OCI-LY7 (cell line): ENCODE measurements at regions not wholly inside any gene's neighbourhood (a gene's known extent, or its start where the extent isn't known, plus 50 kb on each side); places are given as distances from the start of the nearest gene placed in this dataset.

Source experiments
- BruUV-seq: library from RNA; stranded (reverse); fragments of 400-500 nt; replicated peaks from 2 replicates; lab custom pipeline; 2021; lab: Mats Ljungman, UMichigan
- CTCF ChIA-PET: fragments of 300-600 bp; sonication (Branson Sonifier 250); formaldehyde crosslinking; loops from one replicate; lab custom pipeline; 2022; ENCODE audit warnings: antibody characterized with exemption; ENCODE audit not compliant: unreplicated experiment; lab: Charles Lee
- POLR2A ChIA-PET: fragments of 300-600 bp; sonication (Branson Sonifier 250); formaldehyde crosslinking; loops from one replicate; lab custom pipeline; 2022; ENCODE audit warnings: antibody characterized with exemption; lab: Charles Lee
- DNase-seq: peaks from one replicate; pipeline ENCODE4 v3.0.0-alpha.2; 2015; ENCODE audit warnings: low spot score
- H2AFZ ChIP-seq: fragments of 200-600 bp; sonication (generic), shearing (Covaris generic); 2 replicates; pipeline ENCODE4 v1.6.1; 2014; ENCODE audit warnings: mild to moderate bottlenecking, antibody characterized with exemption, low read length, moderate library complexity
- H3K27ac ChIP-seq: fragments of 200-600 bp; sonication (generic); 2 replicates; pipeline ENCODE4 v1.5.1; 2014; ENCODE audit warnings: mixed run types, low read depth, mild to moderate bottlenecking, moderate library complexity, low read length, inconsistent platforms; ENCODE audit not compliant: poor library complexity, severe bottlenecking
- H3K36me3 ChIP-seq: fragments of 200-600 bp; sonication (generic); 2 replicates; pipeline ENCODE4 v1.6.1; 2014; ENCODE audit warnings: mild to moderate bottlenecking, antibody characterized with exemption, low read length, moderate library complexity, mixed read lengths; ENCODE audit not compliant: insufficient read depth
- H3K4me1 ChIP-seq: fragments of 200-600 bp; sonication (generic); 2 replicates; pipeline ENCODE4 v1.5.1; 2014; ENCODE audit warnings: mild to moderate bottlenecking, low read length; ENCODE audit not compliant: insufficient read depth, poor library complexity, severe bottlenecking
- H3K4me2 ChIP-seq: fragments of 200-600 bp; sonication (generic); 2 replicates; pipeline ENCODE4 v1.6.1; 2014; ENCODE audit warnings: mild to moderate bottlenecking, low read length
- H3K4me3 ChIP-seq: fragments of 200-600 bp; sonication (generic); 2 replicates; pipeline ENCODE4 v1.5.1; 2014; ENCODE audit warnings: mild to moderate bottlenecking, low read depth, low read length; ENCODE audit not compliant: poor library complexity, severe bottlenecking
- H3K79me2 ChIP-seq: fragments of 200-600 bp; sonication (generic); 2 replicates; pipeline ENCODE4 v1.6.1; 2016; ENCODE audit warnings: low read depth, mild to moderate bottlenecking, low read length, moderate library complexity, mixed read lengths; ENCODE audit not compliant: insufficient read depth
- H3K9me2 ChIP-seq: fragments of 200-600 bp; sonication (generic); 2 replicates; pipeline ENCODE4 v1.6.1; 2016; ENCODE audit warnings: mild to moderate bottlenecking, low read length, mixed read lengths; ENCODE audit not compliant: insufficient read depth
- H3K9me3 ChIP-seq: fragments of 200-600 bp; sonication (generic); 2 replicates; pipeline ENCODE4 v1.6.1; 2014; ENCODE audit warnings: mild to moderate bottlenecking, mixed run types, low read length, mixed read lengths
- H4K20me1 ChIP-seq: fragments of 200-600 bp; sonication (generic); 2 replicates; pipeline ENCODE4 v1.6.1; 2014; ENCODE audit warnings: mild to moderate bottlenecking, antibody characterized with exemption, low read length, moderate library complexity, mixed read lengths; ENCODE audit not compliant: insufficient read depth
- EZH2phosphoT487 ChIP-seq: fragments of 200-600 bp; sonication (generic); IDR thresholded peaks from 2 replicates; pipeline ENCODE4 v1.6.1; 2018; ENCODE audit warnings: low read depth, borderline replicate concordance, mild to moderate bottlenecking, mixed run types, antibody characterized with exemption, low read length, moderate library complexity, mixed read lengths
- intact Hi-C: fragments of 100-400 bp; cut with micrococcal nuclease; formaldehyde crosslinking; loops from one replicate; pipeline ENCODE4 v1.10.0; 2022; ENCODE audit not compliant: unreplicated experiment
- TF ChIP-seq, protein P1 (sequence below): fragments of 200-600 bp; sonication (generic); conservative IDR thresholded peaks from 2 replicates; pipeline ENCODE4 v1.5.1; 2014; ENCODE audit warnings: mild to moderate bottlenecking, antibody characterized with exemption, low read length, moderate library complexity, mixed read lengths

DNA sequence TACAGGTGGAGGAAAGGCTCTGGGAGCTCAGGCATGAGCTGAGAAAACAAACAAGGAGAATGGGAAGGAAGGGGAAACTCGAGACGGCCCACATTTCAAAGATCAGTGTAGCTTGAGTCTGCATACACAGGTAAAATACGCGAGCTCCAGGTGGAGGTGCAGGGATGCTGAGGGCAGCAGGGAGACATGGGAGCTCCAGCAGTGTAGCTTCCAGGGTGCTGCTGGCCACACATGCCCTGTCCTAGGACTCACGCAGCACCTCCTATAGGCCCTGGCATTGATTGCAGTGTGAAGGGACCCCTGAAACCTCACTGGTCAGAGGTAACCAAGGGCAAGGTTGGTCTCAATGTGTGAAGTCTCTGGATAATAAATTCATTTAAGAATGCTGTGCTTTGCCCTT, 362.8 kb upstream of the HS6ST1 start:
- no peaks in the 10 kb centered on the region for H3K9me3 ChIP-seq
- H4K20me1 ChIP-seq: no peaks in the 10 kb centered on the region
- no peak overlapping the region for H3K27ac ChIP-seq
- intact Hi-C loops: no loop called here
- H3K4me3 ChIP-seq: no peak overlapping the region
- POLR2A ChIA-PET: no interaction called here
- TF ChIP-seq, protein P1, sequence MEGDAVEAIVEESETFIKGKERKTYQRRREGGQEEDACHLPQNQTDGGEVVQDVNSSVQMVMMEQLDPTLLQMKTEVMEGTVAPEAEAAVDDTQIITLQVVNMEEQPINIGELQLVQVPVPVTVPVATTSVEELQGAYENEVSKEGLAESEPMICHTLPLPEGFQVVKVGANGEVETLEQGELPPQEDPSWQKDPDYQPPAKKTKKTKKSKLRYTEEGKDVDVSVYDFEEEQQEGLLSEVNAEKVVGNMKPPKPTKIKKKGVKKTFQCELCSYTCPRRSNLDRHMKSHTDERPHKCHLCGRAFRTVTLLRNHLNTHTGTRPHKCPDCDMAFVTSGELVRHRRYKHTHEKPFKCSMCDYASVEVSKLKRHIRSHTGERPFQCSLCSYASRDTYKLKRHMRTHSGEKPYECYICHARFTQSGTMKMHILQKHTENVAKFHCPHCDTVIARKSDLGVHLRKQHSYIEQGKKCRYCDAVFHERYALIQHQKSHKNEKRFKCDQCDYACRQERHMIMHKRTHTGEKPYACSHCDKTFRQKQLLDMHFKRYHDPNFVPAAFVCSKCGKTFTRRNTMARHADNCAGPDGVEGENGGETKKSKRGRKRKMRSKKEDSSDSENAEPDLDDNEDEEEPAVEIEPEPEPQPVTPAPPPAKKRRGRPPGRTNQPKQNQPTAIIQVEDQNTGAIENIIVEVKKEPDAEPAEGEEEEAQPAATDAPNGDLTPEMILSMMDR: 0 out of 2 replicates have a peak, but pooled peaks have one; percentile 28
- no peak for TF ChIP-seq EZH2phosphoT487
- BruUV-seq: no TSS peak
- no peak overlapping the region for H3K4me2 ChIP-seq
- CTCF ChIA-PET: no interaction called here
- DNase-seq: no peak
- H3K9me2 ChIP-seq: no peaks in the 10 kb centered on the region
- no peak overlapping the region for H2AFZ ChIP-seq
- no peaks in the 10 kb centered on the region for H3K79me2 ChIP-seq
- no peaks in the 10 kb centered on the region for H3K4me1 ChIP-seq
- no peaks in the 10 kb centered on the region for H3K36me3 ChIP-seq

DNA sequence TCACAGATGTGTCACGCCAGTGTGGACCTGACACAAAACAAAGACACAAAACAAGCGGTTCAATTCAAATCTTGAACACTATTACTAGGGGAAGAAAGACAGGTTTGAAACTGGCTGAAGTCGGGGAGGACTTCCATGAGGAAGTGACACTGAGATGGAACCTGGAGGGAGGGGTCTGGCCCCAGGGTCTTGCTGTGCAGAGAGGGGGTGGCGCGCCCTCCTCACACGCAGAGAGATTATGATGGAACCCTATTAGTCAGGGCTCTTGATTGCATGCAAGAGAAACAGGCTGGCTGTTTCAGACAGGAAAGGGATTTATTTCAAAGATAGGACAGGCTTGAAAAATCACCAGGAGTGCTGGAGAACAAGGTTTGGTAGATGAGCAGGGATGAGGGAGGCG, 363.6 kb upstream of the HS6ST1 start:
- no peak overlapping the region for H3K4me3 ChIP-seq
- BruUV-seq: no TSS peak
- no peaks in the 10 kb centered on the region for H3K9me3 ChIP-seq
- no peak for DNase-seq
- H2AFZ ChIP-seq: no peak overlapping the region
- no peak overlapping the region for H3K4me2 ChIP-seq
- TF ChIP-seq, protein P1: no peak
- TF ChIP-seq EZH2phosphoT487: no peak
- ChIA-PET POLR2A (no interaction called here), CTCF (no interaction called here)
- intact Hi-C loops: no loop called here
- no peaks in the 10 kb centered on the region for H3K4me1 ChIP-seq
- no peak overlapping the region for H3K27ac ChIP-seq
- H3K79me2 ChIP-seq: no peaks in the 10 kb centered on the region
- H4K20me1 ChIP-seq: no peaks in the 10 kb centered on the region
- no peaks in the 10 kb centered on the region for H3K36me3 ChIP-seq
- no peaks in the 10 kb centered on the region for H3K9me2 ChIP-seq

DNA sequence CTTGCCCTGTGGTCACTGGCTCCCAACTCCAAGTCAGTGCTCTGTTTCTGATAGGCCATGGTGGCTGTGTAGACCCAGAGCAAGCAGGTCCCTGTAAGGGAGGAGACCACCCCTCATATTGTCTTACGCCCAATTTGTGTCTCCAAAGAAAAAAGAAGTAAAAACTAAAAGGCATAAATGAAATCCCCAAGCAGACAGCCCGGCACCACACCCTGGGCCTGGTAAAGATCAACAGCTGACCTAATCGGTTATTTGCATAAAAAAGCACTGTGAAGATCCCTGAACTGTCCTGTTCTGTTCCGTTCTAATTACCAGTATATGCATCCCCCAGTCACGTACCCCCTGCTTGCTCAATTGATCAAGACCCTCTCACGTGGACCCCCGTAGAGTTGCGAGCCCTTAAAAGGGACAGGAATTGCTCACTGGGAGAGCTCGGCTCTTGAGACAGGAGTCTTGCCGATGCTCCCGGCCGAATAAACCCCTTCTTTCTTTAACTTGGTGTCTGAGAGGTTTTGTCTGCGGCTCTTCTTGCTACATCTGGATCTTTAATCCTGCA, 364.1 kb upstream of the HS6ST1 start:
- intact Hi-C loops: no loop called here
- TF ChIP-seq, protein P1: no peak
- TF ChIP-seq EZH2phosphoT487: no peak
- CTCF ChIA-PET: no interaction called here

More for the DNA sequence above, 364.1 kb upstream of the HS6ST1 start:
- Histone ChIP-seq H3K4me1 (no peaks in the 10 kb centered on the region), H2AFZ (no peak overlapping the region), H3K9me3 (no peaks in the 10 kb centered on the region), H3K4me2 (no peak overlapping the region), H3K9me2 (no peaks in the 10 kb centered on the region), H3K4me3 (no peak overlapping the region), H3K79me2 (no peaks in the 10 kb centered on the region), H3K27ac (no peak overlapping the region), H3K36me3 (no peaks in the 10 kb centered on the region), H4K20me1 (no peaks in the 10 kb centered on the region)
- BruUV-seq: no TSS peak
- DNase-seq: no peak
- POLR2A ChIA-PET: no interaction called here
